HG03432 (cell line): ENCODE measurements at regions not wholly inside any gene's neighbourhood (a gene's known extent, or its start where the extent isn't known, plus 50 kb on each side); places are given as distances from the start of the nearest gene placed in this dataset.
"Not testable (repeated sequence)": the region's sequence is repeated elsewhere in the genome, so short reads cannot be mapped to it uniquely, and the experiment has no call there.

Experiments
- ATAC-seq: cut with Tn5 transposase; IDR thresholded peaks from one replicate; pipeline ENCODE4 v1.9.1; 2021; ENCODE audit warnings: mild to moderate bottlenecking, moderate library complexity; ENCODE audit not compliant: unreplicated experiment

GRCh38 chr5:130845049-130845765, 319.8 kb downstream of the HINT1 start:
- no peak for ATAC-seq

- peak; percentile 87 for ATAC-seq
These were observed 328.1 kb downstream of the HINT1 start for GRCh38 chr5:130836729-130837649.

- ATAC-seq, result not testable (repeated sequence)
These were observed 347.3 kb downstream of the HINT1 start for GRCh38 chr5:130817598-130818384.

GRCh38 chr5:130815246-130815645, 349.8 kb downstream of the HINT1 start:
- no peak for ATAC-seq

- no peak for ATAC-seq
These were observed 356.4 kb downstream of the HINT1 start for GRCh38 chr5:130808691-130809090.

GRCh38 chr5:130805648-130806047, 359.4 kb downstream of the HINT1 start:
- no peak for ATAC-seq

GRCh38 chr5:130805036-130805435, 360.0 kb downstream of the HINT1 start:
- no peak for ATAC-seq

GRCh38 chr5:130801963-130802362, 363.1 kb downstream of the HINT1 start:
- no peak for ATAC-seq

- no peak for ATAC-seq
These were observed 366.0 kb downstream of the HINT1 start for GRCh38 chr5:130799015-130799414.

GRCh38 chr5:130797303-130797702, 367.8 kb downstream of the HINT1 start:
- no peak for ATAC-seq

GRCh38 chr5:130796902-130797301, 368.2 kb downstream of the HINT1 start:
- ATAC-seq, result no peak

GRCh38 chr5:130796032-130796431, 369.0 kb downstream of the HINT1 start:
- ATAC-seq, result no peak

- ATAC-seq, result peak; percentile 75
These were observed 370.0 kb downstream of the HINT1 start for GRCh38 chr5:130795037-130795436.

GRCh38 chr5:130777794-130778193, 387.3 kb downstream of the HINT1 start:
- no peak for ATAC-seq

GRCh38 chr5:130773813-130774212, 391.2 kb downstream of the HINT1 start:
- ATAC-seq, result no peak

- ATAC-seq, result no peak
These were observed 403.0 kb downstream of the HINT1 start for GRCh38 chr5:130762031-130762430.

GRCh38 chr5:130759061-130759460, 406.0 kb downstream of the HINT1 start:
- ATAC-seq, result no peak

GRCh38 chr5:130747556-130747955, 417.5 kb downstream of the HINT1 start:
- no peak for ATAC-seq

GRCh38 chr5:130746641-130747040, 418.4 kb downstream of the HINT1 start:
- not testable (repeated sequence) for ATAC-seq

- no peak for ATAC-seq
These were observed 422.0 kb downstream of the HINT1 start for GRCh38 chr5:130743092-130743491.

- no peak for ATAC-seq
These were observed 424.9 kb downstream of the HINT1 start for GRCh38 chr5:130740047-130740569.
